HCT116 (cell line): ENCODE measurements at regions not wholly inside any gene's neighbourhood (a gene's known extent, or its start where the extent isn't known, plus 50 kb on each side); places are given as distances from the start of the nearest gene placed in this dataset.
"Not testable (repeated sequence)": the region's sequence is repeated elsewhere in the genome, so short reads cannot be mapped to it uniquely, and the experiment has no call there.

Experiments used
- TF ChIP-seq, protein P1 (sequence below): IDR thresholded peaks from 2 replicates; pipeline ENCODE4 v1.6.1; 2012
- TF ChIP-seq, protein P2 (sequence below), 3 experiments: fragments of 200-600 bp in 1 of 3; sonication (generic) in 1 of 3; IDR thresholded peaks in 2 of 3; conservative IDR thresholded peaks in 1 of 3; 2 replicates each; pipeline ENCODE4 v1.5.1; 2012 to 2017; ENCODE audit warnings: low read depth in 2 of 3, low read length in 2 of 3, antibody characterized with exemption in 1 of 3, borderline replicate concordance in 1 of 3, control low read depth in 1 of 3, mild to moderate bottlenecking in 1 of 3, mixed read lengths in 1 of 3, mixed run types in 1 of 3, moderate library complexity in 1 of 3; ENCODE audit not compliant: insufficient read depth in 1 of 3

DNA sequence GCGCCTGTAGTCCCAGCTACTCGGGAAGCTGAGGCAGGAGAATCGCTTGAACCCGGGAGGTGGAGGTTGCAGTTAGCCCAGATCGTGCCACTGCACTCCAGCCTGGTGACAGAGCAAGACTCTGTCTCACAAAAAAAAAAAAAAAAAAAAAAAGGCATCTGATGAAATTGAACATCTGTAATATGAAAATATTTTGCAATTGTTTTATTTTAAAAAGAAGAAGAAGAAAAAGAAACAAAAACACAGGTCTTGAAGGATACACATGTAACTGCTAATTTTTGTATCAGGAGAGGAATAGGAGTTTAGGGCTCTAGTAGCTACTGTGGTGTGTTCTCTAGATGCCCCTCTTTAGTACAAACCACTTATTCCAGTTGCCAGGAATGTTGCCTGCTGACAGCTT is 51.4 kb upstream of the PIK3CB start:
- TF ChIP-seq, protein P1, sequence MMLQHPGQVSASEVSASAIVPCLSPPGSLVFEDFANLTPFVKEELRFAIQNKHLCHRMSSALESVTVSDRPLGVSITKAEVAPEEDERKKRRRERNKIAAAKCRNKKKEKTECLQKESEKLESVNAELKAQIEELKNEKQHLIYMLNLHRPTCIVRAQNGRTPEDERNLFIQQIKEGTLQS = not testable (repeated sequence)
- TF ChIP-seq, protein P2, sequence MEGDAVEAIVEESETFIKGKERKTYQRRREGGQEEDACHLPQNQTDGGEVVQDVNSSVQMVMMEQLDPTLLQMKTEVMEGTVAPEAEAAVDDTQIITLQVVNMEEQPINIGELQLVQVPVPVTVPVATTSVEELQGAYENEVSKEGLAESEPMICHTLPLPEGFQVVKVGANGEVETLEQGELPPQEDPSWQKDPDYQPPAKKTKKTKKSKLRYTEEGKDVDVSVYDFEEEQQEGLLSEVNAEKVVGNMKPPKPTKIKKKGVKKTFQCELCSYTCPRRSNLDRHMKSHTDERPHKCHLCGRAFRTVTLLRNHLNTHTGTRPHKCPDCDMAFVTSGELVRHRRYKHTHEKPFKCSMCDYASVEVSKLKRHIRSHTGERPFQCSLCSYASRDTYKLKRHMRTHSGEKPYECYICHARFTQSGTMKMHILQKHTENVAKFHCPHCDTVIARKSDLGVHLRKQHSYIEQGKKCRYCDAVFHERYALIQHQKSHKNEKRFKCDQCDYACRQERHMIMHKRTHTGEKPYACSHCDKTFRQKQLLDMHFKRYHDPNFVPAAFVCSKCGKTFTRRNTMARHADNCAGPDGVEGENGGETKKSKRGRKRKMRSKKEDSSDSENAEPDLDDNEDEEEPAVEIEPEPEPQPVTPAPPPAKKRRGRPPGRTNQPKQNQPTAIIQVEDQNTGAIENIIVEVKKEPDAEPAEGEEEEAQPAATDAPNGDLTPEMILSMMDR (IDR thresholded peaks at IDR 0.05 in 2 of 3, conservative IDR thresholded peaks at IDR 0.05 in 1 of 3; ENCODE audit: borderline replicate concordance in 1 of 3, insufficient read depth in 1 of 3, low read depth in 2 of 3, low read length in 2 of 3) = not testable (repeated sequence)
